Skeletal muscle tissue (tissue), 3 donors: ENCODE measurements at regions not wholly inside any gene's neighbourhood (a gene's known extent, or its start where the extent isn't known, plus 50 kb on each side); places are given as distances from the start of the nearest gene placed in this dataset.

Experiments
- H3K27ac ChIP-seq: one replicate; pipeline ENCODE4 v1.7.0; 2013; ENCODE audit warnings: mild to moderate bottlenecking, low read depth, low read length, inconsistent platforms
- H3K27me3 ChIP-seq, 3 donors: one replicate each; pipeline ENCODE4 v1.7.0; 2013; ENCODE audit warnings: low read length in 3 of 3; ENCODE audit not compliant: control insufficient read depth in 3 of 3, insufficient read depth in 3 of 3
- H3K36me3 ChIP-seq, 3 donors: one replicate each; pipeline ENCODE4 v1.7.0; 2013; ENCODE audit warnings: low read length in 3 of 3; ENCODE audit not compliant: control insufficient read depth in 3 of 3, insufficient read depth in 3 of 3
- H3K4me1 ChIP-seq, 3 donors: one replicate each; pipeline ENCODE4 v1.7.0; 2013; ENCODE audit warnings: low read length in 3 of 3, mild to moderate bottlenecking in 3 of 3; ENCODE audit not compliant: control insufficient read depth in 3 of 3, insufficient read depth in 3 of 3
- H3K4me3 ChIP-seq, 3 donors: one replicate each; pipeline ENCODE4 v1.7.0; 2013; ENCODE audit warnings: low read length in 3 of 3
- H3K9ac ChIP-seq, 3 donors: one replicate each; pipeline ENCODE4 v1.7.0; 2013; ENCODE audit warnings: low read length in 3 of 3, mild to moderate bottlenecking in 3 of 3, moderate library complexity in 2 of 3, low read depth in 1 of 3
- H3K9me3 ChIP-seq, 3 donors: one replicate each; pipeline ENCODE4 v1.7.0; 2013; ENCODE audit warnings: low read length in 3 of 3; ENCODE audit not compliant: control insufficient read depth in 3 of 3
- donor health status: Osteomylitis.

DNA sequence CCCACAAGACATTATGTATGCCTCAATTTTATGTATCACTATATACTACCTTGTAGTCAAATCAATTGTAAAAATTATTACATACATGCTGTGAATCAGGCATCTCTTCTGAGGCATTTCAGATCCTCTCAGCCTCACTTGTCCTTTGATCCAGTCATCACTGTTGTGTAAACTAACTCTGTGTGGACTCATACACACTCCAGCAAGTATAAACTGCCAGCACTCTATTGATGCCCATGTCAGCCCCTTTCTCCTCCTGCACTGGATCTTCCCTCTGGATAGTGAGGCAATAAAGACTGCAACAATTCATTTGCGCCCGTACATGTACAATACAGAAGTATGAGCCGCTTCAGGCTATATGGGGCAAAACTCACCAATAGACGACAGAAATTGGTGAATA is 364.7 kb upstream of the TGFBR2 start:
- H3K4me3 ChIP-seq = no peak overlapping the region
- no peaks in the 10 kb centered on the region for H3K36me3 ChIP-seq
- no peak overlapping the region for H3K9ac ChIP-seq
- H3K9me3 ChIP-seq = no peaks in the 10 kb centered on the region
- no peak overlapping the region for H3K27ac ChIP-seq
- H3K4me1 ChIP-seq = no peaks in the 10 kb centered on the region
- no peaks in the 10 kb centered on the region for H3K27me3 ChIP-seq

- no peak overlapping the region for H3K4me3 ChIP-seq
- H3K27me3 ChIP-seq = no peaks in the 10 kb centered on the region
- H3K36me3 ChIP-seq = no peaks in the 10 kb centered on the region
- H3K4me1 ChIP-seq = no peaks in the 10 kb centered on the region
- H3K9ac ChIP-seq = no peak overlapping the region
- H3K27ac ChIP-seq = no peak overlapping the region
- no peaks in the 10 kb centered on the region for H3K9me3 ChIP-seq
Observed at GRCh38 chr3:30245858-30246622, 360.4 kb upstream of the TGFBR2 start.

GRCh38 chr3:30248423-30248822 is 358.0 kb upstream of the TGFBR2 start:
- Histone ChIP-seq H3K4me3 (no peak overlapping the region), H3K9ac (no peak overlapping the region), H3K9me3 (no peaks in the 10 kb centered on the region), H3K27ac (no peak overlapping the region), H3K36me3 (no peaks in the 10 kb centered on the region), H3K4me1 (no peaks in the 10 kb centered on the region), H3K27me3 (no peaks in the 10 kb centered on the region)

DNA sequence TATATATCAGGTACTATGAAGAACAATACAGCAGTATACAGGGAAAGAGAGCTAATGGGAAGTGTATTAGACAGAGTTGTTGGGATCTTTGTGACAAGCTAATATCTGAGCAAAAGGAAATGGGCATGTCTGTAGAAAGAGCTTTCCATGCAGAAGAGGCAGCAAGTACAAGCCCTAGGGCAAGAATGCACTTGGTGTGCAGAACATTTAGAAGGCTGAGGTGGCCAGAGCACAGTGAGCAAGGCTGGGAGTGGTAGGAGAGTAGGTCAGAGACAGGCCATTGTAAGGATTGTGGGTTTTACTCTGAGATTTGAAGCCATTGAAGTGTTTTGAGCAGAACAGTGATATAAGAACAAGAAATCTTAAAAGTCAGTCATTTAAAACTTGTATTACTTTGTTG is 353.9 kb upstream of the TGFBR2 start:
- Histone ChIP-seq H3K4me3 (no peak overlapping the region), H3K27me3 (no peaks in the 10 kb centered on the region), H3K9ac (no peak overlapping the region), H3K4me1 (no peaks in the 10 kb centered on the region), H3K9me3 (no peaks in the 10 kb centered on the region), H3K36me3 (no peaks in the 10 kb centered on the region), H3K27ac (no peak overlapping the region)

DNA sequence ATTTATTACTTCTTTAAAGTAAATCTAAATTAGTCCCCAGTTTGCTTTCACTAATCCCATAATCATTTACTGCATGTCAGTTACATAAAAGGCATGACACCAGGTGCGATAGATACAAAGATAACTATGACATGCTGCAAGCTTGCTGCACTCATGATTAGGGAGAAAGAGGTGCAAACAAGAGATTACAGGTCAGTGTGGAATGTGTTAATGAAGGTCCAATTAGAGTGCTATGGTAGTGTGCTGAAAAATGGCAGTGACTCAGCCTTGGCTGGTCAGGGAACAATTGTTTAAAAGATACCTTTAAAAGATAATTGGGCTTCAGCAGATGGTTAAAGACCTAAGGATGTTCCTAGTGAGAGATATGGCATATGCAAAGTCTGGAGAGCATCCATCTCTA is 352.6 kb upstream of the TGFBR2 start:
- Histone ChIP-seq H3K9me3 (no peaks in the 10 kb centered on the region), H3K9ac (no peak overlapping the region), H3K36me3 (no peaks in the 10 kb centered on the region), H3K4me1 (no peaks in the 10 kb centered on the region), H3K27ac (no peak overlapping the region), H3K27me3 (no peaks in the 10 kb centered on the region), H3K4me3 (no peak overlapping the region)

- Histone ChIP-seq H3K4me3 (no peak overlapping the region), H3K27ac (no peak overlapping the region), H3K36me3 (no peaks in the 10 kb centered on the region), H3K9me3 (no peaks in the 10 kb centered on the region), H3K9ac (no peak overlapping the region), H3K4me1 (no peaks in the 10 kb centered on the region), H3K27me3 (no peaks in the 10 kb centered on the region)
Observed at GRCh38 chr3:30256474-30256873, 349.9 kb upstream of the TGFBR2 start.

DNA sequence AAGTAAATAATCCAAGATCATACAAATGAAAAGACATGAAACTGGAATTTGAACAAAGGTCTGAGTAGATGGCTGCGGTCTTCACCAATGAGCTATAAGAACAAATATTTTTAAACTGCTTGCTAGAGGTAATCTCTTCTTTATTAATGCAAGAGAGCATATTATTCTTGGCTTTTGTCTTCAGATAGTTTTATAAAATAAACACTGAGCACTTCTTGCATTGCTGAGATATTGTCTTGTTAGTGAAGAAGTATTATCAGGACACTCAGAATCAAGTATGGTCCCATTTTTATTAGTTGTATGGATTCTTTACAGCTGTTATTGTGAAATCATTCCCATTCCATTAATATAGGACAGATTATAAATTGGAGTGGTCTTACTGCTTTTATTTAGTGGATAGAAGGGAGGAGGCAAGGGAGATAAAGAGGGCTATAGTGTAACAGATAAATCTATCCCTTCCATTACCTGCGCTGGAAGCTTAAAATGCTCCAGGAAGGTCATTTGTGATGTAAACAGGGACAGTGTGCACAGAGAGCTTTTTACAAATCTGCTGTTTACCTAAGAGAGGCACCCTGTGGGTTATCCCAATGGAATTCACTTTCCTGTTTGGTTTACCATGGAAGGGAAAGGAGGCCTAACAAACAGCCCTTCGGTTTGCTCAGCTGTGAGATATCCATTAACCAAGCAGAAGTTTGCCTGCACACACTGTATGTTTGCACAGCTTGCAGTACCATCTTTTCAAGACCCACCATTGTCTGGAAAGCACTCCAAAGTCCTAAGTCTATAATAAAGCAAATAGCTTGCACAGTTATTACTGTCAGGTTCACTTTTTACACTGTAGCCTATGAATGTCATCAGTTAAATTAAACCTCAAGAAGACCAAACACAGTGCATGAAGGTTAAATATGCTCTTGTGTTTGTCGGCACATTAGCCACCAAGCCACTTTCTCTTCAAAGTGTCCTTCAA is 347.7 kb upstream of the TGFBR2 start:
- Histone ChIP-seq H3K9ac (no peak overlapping the region), H3K4me3 (no peak overlapping the region), H3K36me3 (no peaks in the 10 kb centered on the region), H3K27me3 (no peaks in the 10 kb centered on the region), H3K27ac (no peak overlapping the region), H3K4me1 (no peaks in the 10 kb centered on the region), H3K9me3 (no peaks in the 10 kb centered on the region)

DNA sequence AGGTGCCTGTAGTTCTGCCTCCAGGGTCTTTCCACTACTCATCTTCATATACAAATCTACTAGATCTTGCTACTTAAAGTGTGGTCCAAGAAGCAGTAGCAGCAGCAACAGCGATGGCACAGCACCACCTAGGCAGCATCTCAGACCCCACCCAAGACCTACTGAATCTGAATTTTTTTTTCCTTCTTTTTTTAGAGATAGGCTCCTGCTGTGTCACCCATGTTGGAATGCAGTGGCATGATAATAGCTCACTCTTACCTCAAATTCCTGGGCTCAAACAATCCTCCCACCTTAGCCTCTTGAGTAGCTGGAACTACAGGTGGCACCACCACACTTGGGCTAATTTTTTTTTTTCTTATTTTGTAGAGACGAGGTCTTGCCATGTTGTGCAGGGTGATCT is 346.7 kb upstream of the TGFBR2 start:
- no peak overlapping the region for H3K9ac ChIP-seq

GRCh38 chr3:30260762-30261161 is 345.6 kb upstream of the TGFBR2 start:
- Histone ChIP-seq H3K9ac (no peak overlapping the region), H3K36me3 (no peaks in the 10 kb centered on the region), H3K27ac (no peak overlapping the region), H3K4me3 (no peak overlapping the region), H3K9me3 (no peaks in the 10 kb centered on the region), H3K4me1 (no peaks in the 10 kb centered on the region), H3K27me3 (no peaks in the 10 kb centered on the region)

More for the DNA sequence above, 346.7 kb upstream of the TGFBR2 start:
- H3K4me3 ChIP-seq = no peak overlapping the region
- no peaks in the 10 kb centered on the region for H3K27me3 ChIP-seq
- H3K36me3 ChIP-seq = no peaks in the 10 kb centered on the region
- no peaks in the 10 kb centered on the region for H3K9me3 ChIP-seq
- no peak overlapping the region for H3K27ac ChIP-seq
- H3K4me1 ChIP-seq = no peaks in the 10 kb centered on the region

DNA sequence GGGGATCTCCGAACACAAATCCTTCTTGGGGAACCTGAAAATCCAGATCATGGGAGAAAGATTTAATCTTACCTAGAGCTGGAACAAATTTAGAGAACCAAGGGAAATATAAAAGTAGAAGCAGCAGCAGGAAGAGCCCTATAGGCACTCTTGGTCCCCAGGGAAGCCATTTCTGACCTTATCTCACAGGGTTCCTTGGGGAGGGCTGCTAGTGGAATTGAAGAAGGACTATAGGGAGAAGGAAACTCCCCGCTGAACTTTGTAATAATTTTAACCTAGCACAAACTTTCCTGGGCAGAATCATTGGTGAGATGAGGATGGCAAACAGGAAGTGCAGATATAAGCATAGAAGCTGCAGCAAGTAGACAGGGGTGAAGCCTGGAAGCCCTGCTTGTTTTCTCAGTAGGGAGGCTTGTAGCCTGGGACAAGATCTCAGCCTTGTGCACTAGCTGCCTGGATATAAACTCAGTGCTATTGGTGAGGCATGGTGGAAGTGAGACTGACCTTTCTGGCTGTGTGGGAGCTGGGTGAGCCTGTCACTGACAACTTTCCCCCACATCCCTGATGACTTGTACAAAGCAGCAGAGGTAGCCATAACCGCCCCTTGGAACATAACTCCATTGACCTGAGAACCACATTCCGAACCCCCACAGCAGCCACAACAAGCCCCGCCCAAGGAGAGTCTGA is 343.0 kb upstream of the TGFBR2 start:
- Histone ChIP-seq H3K9ac (no peak overlapping the region), H3K4me1 (no peaks in the 10 kb centered on the region), H3K27me3 (no peaks in the 10 kb centered on the region), H3K4me3 (no peak overlapping the region), H3K36me3 (no peaks in the 10 kb centered on the region), H3K9me3 (no peaks in the 10 kb centered on the region), H3K27ac (no peak overlapping the region)
